Dermis blood vessel endothelial cell (primary cell): ENCODE measurements at regions not wholly inside any gene's neighbourhood (a gene's known extent, or its start where the extent isn't known, plus 50 kb on each side); places are given as distances from the start of the nearest gene placed in this dataset.
"Not testable (repeated sequence)": the region's sequence is repeated elsewhere in the genome, so short reads cannot be mapped to it uniquely, and the experiment has no call there.

ENCODE experiments used
- DNase-seq: peaks from one replicate; pipeline ENCODE4 v3.0.0; 2010

GRCh38 chr4:124135409-124135813 is 577.1 kb downstream of the ANKRD50 start:
- no peak for DNase-seq

DNA sequence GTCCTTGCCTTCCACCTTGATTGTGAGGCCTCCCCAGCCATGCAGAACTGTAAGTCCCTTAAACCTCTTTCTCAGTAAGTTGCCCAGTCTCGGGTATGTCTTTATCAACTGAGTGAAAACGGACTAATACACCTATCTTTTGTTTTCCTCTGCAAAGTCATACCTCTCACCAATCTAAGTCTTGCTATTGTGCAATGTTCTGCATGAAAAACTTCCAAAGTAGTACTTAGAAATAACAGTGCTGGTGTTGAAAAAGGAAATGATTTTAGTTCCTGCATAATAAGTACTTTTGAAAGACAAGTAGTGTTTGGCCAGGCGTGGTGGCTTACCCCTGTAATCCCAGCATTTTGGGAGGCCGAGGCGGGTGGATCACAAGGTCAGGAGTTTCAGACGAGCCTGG is 573.5 kb downstream of the ANKRD50 start:
- DNase-seq = no peak

GRCh38 chr4:124143632-124144031 is 568.9 kb downstream of the ANKRD50 start:
- DNase-seq = no peak

DNA sequence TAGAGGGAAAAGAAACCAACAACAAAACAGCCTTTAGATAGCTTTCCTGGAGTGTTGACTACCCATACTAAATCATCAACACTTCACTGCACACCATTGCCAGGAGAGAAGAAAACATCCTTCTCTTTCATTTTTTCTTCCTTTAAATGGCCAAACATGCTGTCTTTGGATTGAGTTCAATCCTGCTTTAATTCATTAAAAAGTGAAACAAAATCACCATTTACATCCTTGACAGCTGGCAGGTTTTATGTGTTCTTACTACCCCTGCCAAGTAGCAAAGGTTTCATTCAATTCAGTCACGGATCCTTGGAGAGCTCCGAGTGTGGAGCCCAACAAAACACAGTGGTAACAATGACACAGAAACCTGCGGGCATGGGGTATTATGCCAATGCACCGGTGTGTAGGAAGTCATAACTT is 568.3 kb downstream of the ANKRD50 start:
- DNase-seq = peak; percentile 65

- no peak for DNase-seq
Observed at GRCh38 chr4:124146068-124146467, 566.5 kb downstream of the ANKRD50 start.

- DNase-seq = no peak
Observed at GRCh38 chr4:124151031-124151430, 561.5 kb downstream of the ANKRD50 start.

DNA sequence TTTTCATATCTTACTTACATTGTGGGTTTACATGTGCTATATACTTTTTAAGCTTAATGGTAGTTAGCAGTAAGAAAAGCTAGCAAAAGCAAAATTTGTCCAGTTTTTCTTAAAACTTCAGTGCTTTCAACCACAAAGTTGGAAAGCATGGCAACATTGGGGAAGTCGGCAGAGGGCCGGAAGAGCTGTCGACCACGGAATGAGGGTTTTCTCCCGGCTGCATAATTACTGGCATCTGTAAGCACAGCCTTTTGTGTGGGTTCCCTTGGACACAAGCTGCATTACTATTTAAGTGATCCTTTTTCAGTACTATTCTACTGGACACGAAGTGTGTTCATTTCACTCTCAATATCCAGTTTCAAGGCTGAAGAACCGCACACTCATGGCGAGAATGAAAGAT is 560.4 kb downstream of the ANKRD50 start:
- DNase-seq = no peak

- DNase-seq = no peak
Observed at GRCh38 chr4:124155239-124155638, 557.3 kb downstream of the ANKRD50 start.

DNA sequence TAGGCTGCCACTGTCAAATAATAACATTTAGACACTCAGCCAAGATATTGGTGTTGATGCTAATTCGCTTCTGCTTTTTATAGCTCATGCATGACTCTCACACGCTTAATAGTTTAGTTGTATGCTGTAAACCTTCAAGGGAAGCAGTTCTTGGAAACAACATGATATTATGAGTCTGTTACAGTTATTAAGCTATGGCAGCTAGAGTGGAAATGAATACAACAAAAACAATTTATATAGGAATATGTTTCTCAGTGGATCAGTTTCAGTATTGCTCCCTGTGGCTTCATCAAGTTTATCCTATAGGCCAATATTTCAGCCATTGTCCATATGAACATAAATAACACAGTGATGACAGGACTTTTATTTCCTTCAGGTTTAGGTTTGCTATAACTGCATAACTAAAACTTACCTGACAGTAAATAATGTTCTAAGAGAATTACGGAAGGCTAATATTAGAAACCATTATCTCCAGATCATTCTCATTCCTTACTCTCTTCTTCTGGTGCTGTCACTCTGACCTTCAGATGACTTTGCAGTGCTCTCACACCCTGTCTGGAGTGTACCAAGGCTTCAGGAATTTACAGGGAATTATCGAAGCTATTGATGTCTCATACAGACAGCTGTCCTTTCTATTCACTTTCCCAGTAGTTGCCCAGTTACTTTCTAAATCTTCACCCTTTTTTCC is 555.0 kb downstream of the ANKRD50 start:
- DNase-seq = no peak

- DNase-seq = no peak
Observed at GRCh38 chr4:124163401-124163800, 549.1 kb downstream of the ANKRD50 start.

DNA sequence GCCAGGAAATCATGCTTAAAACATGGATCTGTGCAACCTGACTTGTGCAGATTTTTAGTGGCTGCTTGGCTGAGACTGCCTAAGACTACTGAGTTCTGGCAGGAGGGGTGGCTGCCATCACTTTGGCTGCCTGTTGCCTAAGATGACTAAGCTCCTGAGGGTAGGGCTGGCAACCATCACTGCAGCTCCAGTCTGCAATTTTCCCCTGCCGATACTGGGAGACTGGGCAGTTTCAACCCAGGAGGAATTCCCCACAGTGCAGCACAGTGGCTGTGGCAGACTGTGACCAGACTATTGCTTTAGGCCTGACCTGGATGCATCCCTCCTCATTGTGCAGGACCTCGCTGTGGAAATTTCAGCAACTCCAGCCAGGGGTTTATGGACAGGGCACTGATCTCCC is 544.9 kb downstream of the ANKRD50 start:
- DNase-seq = no peak

- not testable (repeated sequence) for DNase-seq
Observed at GRCh38 chr4:124169524-124169923, 543.0 kb downstream of the ANKRD50 start.

- no peak for DNase-seq
Observed at GRCh38 chr4:124173912-124174311, 538.6 kb downstream of the ANKRD50 start.

DNA sequence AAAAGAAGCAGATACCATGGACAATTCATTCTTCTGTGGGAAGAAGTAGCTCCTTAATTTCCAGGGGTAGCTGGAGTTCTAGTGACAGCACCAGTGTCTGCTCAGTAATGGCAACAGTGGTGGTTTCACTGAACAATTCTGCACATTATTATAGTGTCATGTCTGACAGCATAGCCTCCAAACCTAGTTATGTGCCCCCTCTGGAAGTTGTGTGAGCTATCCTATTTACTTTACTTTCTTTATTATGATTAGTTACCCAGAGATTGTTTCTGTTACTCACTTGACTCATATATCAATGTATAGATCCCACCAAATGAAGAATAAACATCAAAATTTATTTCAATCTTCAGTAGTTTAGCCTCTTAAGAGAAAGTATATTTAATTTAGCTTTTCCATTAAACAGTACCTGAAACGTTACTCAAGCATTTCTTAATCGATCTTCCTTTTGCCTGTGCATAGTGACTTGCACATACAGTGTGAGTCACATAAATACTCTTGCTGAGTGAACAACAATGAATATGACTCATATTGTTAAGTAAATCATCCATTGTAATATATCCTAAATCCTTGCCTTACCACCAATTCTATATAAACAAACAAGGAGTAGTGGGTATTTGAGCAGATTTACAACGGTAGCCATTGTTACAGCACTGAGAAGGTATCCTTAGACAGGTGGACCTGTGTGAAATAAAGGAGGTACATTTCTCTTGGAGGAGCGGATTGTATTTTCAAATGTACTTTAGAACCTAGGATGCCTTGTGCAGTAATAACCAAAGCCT is 534.7 kb downstream of the ANKRD50 start:
- DNase-seq = peak; percentile 79

DNA sequence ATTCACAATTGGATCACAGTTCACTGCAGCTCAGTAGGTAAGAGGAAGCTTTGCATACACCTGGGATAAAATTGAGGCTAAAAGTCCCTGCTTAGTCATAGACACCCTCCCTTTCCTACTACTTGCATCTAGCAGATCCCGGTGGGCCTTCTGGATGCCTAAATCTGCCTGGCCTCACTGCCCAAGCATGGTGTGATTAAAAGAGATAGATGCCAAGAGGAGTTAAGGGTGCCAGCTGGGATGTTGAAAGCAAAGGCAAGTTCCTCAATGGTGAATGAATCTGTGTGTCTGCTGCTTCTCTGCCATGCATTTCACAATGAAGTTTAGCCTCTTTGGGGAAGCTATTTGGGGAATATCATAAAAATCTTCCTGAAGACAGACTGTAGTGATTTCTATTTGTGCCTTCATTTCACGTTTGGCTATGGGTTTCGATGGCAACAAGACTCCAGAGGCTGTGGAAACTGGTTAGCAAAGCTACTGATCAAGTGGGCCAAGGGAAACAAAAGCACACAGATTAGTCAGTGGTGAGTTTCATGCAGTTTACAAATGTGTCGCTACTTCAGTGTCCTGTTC is 534.0 kb downstream of the ANKRD50 start:
- peak; percentile 24 for DNase-seq

DNA sequence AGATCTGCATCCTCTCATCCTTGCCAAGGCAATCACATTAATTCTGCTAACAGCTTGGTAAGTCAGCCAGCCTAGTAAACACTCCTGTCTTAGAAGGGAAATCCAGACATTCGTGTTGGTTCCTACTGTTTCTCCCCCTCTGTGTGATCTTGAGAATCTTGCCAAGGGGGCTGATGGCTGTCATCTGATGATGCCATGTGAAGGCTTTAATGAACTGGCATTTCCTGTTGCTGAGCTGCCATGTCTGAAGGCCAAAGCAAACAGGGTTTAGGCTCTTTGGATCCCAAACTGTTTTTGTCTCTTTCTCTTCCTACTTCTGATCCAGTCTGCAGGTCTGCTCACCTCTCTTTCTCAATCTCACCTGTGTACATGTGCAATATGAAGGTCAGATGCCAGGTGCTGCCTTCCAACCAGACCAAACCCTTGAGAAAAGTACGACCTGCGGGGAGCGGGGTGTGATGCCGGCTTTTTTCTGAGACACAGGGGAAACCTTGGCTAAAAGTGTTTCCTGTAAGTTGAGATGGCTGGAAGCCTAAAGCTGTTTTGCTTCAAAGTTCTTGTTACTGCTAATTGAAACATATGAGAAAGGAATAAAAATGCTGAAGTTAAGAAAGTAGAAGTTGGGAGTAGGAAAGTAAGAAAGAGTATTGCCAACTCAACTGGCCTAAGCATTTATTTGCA is 532.9 kb downstream of the ANKRD50 start:
- DNase-seq = peak; percentile 31

DNA sequence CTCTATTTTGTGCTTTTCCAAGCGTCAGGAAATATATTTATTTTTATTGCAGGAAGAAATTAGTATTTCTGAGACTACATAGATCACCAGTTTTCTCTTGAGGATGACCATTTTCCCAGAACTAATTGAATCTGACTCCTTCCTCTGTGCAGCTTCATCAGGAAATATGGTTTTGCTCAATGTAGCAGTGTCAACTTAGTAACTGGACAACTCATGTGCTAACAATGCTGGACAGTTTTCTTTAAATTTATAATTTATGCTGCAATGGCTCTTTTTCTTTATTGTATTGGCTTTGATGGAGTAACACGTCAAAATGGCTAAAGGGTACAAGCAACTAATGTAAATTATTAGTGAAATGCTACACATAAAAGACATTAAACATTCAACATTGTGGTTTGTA is 531.5 kb downstream of the ANKRD50 start:
- DNase-seq = no peak

GRCh38 chr4:124183231-124183630 is 529.3 kb downstream of the ANKRD50 start:
- DNase-seq = no peak

DNA sequence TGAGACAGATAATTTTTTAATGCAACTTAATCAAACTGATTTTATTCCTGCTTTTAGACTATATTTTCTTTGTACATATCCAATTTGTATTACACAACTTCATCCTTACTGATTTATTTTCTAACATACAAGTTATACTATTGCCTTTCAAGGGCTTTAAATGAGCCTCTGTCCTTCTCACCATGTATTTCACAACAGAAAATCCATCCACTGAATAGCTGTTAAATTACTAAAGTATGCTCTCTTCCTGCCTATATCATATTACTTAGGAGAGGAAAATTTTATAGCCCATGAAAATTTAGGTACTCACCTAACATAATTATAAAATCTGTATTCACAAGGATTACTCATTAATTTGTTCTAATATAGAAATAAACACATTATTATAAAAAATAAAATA is 528.6 kb downstream of the ANKRD50 start:
- no peak for DNase-seq

DNA sequence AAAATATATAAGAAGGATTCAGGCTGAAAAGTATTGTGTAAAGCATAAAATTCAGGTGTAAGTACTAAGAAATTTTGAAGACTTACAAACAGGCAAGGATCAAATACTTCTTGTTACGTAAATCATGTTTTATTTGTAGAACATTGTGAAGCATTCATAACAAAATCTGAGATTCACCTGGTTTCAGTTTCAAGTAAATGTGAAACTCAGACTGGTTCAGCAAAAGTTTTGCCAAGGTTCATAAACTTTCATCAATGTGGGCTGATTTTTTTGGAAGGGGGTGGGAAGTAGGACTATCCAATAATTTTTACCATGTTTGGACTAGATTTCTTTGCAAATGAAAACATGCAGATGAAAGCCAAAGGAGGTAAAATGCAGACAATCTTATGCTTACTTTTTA is 527.7 kb downstream of the ANKRD50 start:
- DNase-seq = no peak

GRCh38 chr4:124188595-124188994 is 523.9 kb downstream of the ANKRD50 start:
- no peak for DNase-seq

DNA sequence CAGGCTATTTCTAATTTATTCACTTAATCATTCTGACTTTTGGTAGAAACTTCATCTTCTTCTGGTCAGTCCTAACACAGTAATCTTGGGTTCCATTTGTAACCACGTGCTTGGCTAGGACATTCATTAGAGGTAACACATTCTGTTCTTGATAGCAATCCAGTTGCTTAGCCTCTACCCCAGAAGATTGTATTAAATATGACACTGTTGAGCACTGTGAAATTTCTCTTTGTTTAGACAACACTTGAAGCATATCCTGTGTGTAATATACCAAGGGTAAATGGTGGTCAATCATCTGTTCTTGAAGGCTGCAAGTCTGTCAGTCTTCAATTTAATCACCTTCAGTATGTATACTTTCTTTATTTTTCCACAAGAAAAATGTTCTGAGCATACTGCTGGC is 523.0 kb downstream of the ANKRD50 start:
- DNase-seq = no peak

DNA sequence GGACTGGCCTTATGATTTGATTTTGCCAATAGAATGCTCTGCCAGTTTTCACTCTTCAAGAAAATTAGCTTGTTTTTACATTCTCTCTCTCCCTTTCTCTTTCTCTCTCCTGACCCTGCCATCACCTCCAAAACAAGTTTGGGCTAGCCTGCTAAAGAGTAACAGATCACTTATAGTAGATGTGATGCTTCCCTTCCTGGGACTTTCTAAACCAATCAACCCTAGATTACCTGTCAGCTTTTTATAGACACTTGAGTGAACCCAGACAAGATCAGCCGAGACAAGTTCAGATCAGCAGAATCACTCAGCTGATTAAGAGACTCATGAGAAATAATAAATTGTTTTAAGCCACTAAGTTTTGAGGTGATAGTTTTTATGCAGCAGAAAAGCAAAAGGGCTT is 521.2 kb downstream of the ANKRD50 start:
- no peak for DNase-seq
